Type B pancreatic cell (in vitro differentiated cells): ENCODE measurements at regions not wholly inside any gene's neighbourhood (a gene's known extent, or its start where the extent isn't known, plus 50 kb on each side); places are given as distances from the start of the nearest gene placed in this dataset.

Source experiments
- DNase-seq: peaks from one replicate; pipeline ENCODE4 v3.0.0; 2021; ENCODE audit warnings: mixed read lengths; ENCODE audit not compliant: unreplicated experiment; ENCODE audit errors: extremely low spot score
- H3K27ac Mint-ChIP-seq: 2 replicates; pipeline ENCODE4 v1.8.0; 2021; ENCODE audit warnings: mild to moderate bottlenecking, mixed read lengths
- H3K27me3 Mint-ChIP-seq: 2 replicates; pipeline ENCODE4 v1.8.0; 2021; ENCODE audit warnings: mixed read lengths
- H3K36me3 Mint-ChIP-seq: 2 replicates; pipeline ENCODE4 v1.8.0; 2021; ENCODE audit warnings: mixed read lengths
- H3K4me1 Mint-ChIP-seq: one replicate; pipeline ENCODE4 v1.8.0; 2021; ENCODE audit warnings: mixed read lengths; ENCODE audit not compliant: unreplicated experiment
- H3K4me3 Mint-ChIP-seq: 2 replicates; pipeline ENCODE4 v1.8.0; 2021; ENCODE audit warnings: mild to moderate bottlenecking, mixed read lengths
- H3K9me3 Mint-ChIP-seq: 2 replicates; pipeline ENCODE4 v1.8.0; 2021; ENCODE audit warnings: mixed read lengths
- CTCF ChIP-seq: fragments of 200-600 bp; sonication (generic); conservative IDR thresholded peaks from 2 replicates; pipeline ENCODE4 v1.5.0; 2021; ENCODE audit warnings: antibody characterized with exemption, mild to moderate bottlenecking

- Mint-ChIP-seq H3K4me3 (no peak overlapping the region), H3K27me3 (no peaks in the 10 kb centered on the region)
These were observed 174.8 kb downstream of the CEP135 start for GRCh38 chr4:56123547-56123946.

GRCh38 chr4:56123051-56123450 is 174.3 kb downstream of the CEP135 start:
- H3K27ac Mint-ChIP-seq: no peak overlapping the region
- H3K36me3 Mint-ChIP-seq: peaks cover 4% of the 10 kb centered on the region
- no peak overlapping the region for H3K4me3 Mint-ChIP-seq
- no peak for DNase-seq
- H3K4me1 Mint-ChIP-seq: peaks cover 6% of the 10 kb centered on the region
- H3K9me3 Mint-ChIP-seq: peaks cover 4% of the 10 kb centered on the region
- no peaks in the 10 kb centered on the region for H3K27me3 Mint-ChIP-seq
- TF ChIP-seq CTCF: no peak

More at GRCh38 chr4:56123547-56123946, 174.8 kb downstream of the CEP135 start:
- peaks cover 4% of the 10 kb centered on the region for H3K36me3 Mint-ChIP-seq
- DNase-seq: no peak
- H3K9me3 Mint-ChIP-seq: peaks cover 4% of the 10 kb centered on the region
- TF ChIP-seq CTCF: no peak
- no peak overlapping the region for H3K27ac Mint-ChIP-seq
- H3K4me1 Mint-ChIP-seq: peaks cover 10% of the 10 kb centered on the region

GRCh38 chr4:56118845-56119244 is 170.1 kb downstream of the CEP135 start:
- H3K4me1 Mint-ChIP-seq: no peaks in the 10 kb centered on the region
- no peak overlapping the region for H3K27ac Mint-ChIP-seq
- H3K9me3 Mint-ChIP-seq: no peaks in the 10 kb centered on the region
- no peak overlapping the region for H3K4me3 Mint-ChIP-seq
- no peak for TF ChIP-seq CTCF
- no peaks in the 10 kb centered on the region for H3K27me3 Mint-ChIP-seq
- DNase-seq: no peak
- H3K36me3 Mint-ChIP-seq: no peaks in the 10 kb centered on the region

GRCh38 chr4:56118055-56118454 is 169.3 kb downstream of the CEP135 start:
- no peak for TF ChIP-seq CTCF
- H3K4me1 Mint-ChIP-seq: no peaks in the 10 kb centered on the region
- no peak overlapping the region for H3K27ac Mint-ChIP-seq
- no peaks in the 10 kb centered on the region for H3K36me3 Mint-ChIP-seq
- no peaks in the 10 kb centered on the region for H3K9me3 Mint-ChIP-seq
- no peaks in the 10 kb centered on the region for H3K27me3 Mint-ChIP-seq
- H3K4me3 Mint-ChIP-seq: no peak overlapping the region
- no peak for DNase-seq

GRCh38 chr4:56115898-56116297 is 167.2 kb downstream of the CEP135 start:
- no peak overlapping the region for H3K27ac Mint-ChIP-seq
- DNase-seq: no peak
- H3K4me3 Mint-ChIP-seq: no peak overlapping the region
- no peaks in the 10 kb centered on the region for H3K27me3 Mint-ChIP-seq
- no peak for TF ChIP-seq CTCF
- peaks cover 9% of the 10 kb centered on the region for H3K4me1 Mint-ChIP-seq
- peaks cover 1% of the 10 kb centered on the region for H3K36me3 Mint-ChIP-seq
- H3K9me3 Mint-ChIP-seq: no peaks in the 10 kb centered on the region

- Mint-ChIP-seq H3K9me3 (no peaks in the 10 kb centered on the region), H3K36me3 (peaks cover 14% of the 10 kb centered on the region), H3K4me3 (no peak overlapping the region), H3K27me3 (no peaks in the 10 kb centered on the region), H3K27ac (no peak overlapping the region), H3K4me1 (peaks cover 9% of the 10 kb centered on the region)
- peak; percentile 15 for TF ChIP-seq CTCF
- no peak for DNase-seq
These were observed 163.6 kb downstream of the CEP135 start for GRCh38 chr4:56112377-56112776.
